HUES64 (cell line): ENCODE measurements at regions not wholly inside any gene's neighbourhood (a gene's known extent, or its start where the extent isn't known, plus 50 kb on each side); places are given as distances from the start of the nearest gene placed in this dataset.

Source experiments
- H3K27ac ChIP-seq: 2 replicates; pipeline ENCODE4 v1.7.0; 2013; ENCODE audit warnings: low read depth, low read length, inconsistent platforms
- H3K27me3 ChIP-seq: 2 replicates; pipeline ENCODE4 v1.6.1; 2013; ENCODE audit warnings: mild to moderate bottlenecking, low read length; ENCODE audit not compliant: insufficient read depth
- H3K36me3 ChIP-seq: 2 replicates; pipeline ENCODE4 v1.6.1; 2013; ENCODE audit warnings: mild to moderate bottlenecking, low read length; ENCODE audit not compliant: insufficient read depth
- H3K4me1 ChIP-seq: 2 replicates; pipeline ENCODE4 v1.6.1; 2013; ENCODE audit warnings: mild to moderate bottlenecking, low read length, moderate library complexity; ENCODE audit not compliant: insufficient read depth
- H3K4me3 ChIP-seq: 2 replicates; pipeline ENCODE4 v1.5.1; 2013; ENCODE audit warnings: mild to moderate bottlenecking, low read length, moderate library complexity
- H3K9ac ChIP-seq: 2 replicates; pipeline ENCODE4 v1.6.1; 2013; ENCODE audit warnings: mild to moderate bottlenecking, low read depth, low read length
- H3K9me3 ChIP-seq: 2 replicates; pipeline ENCODE4 v1.6.1; 2013; ENCODE audit warnings: low read depth, low read length; ENCODE audit not compliant: insufficient read depth
- WGBS: fragments of 150-250, 120-280 bp; methylation state at CpG from one replicate; pipeline ENCODE4 v1.1.7; 2013; ENCODE audit warnings: missing lambda C conversion rate; 5-methylcytosine and 5-hydroxymethylcytosine counted together

DNA sequence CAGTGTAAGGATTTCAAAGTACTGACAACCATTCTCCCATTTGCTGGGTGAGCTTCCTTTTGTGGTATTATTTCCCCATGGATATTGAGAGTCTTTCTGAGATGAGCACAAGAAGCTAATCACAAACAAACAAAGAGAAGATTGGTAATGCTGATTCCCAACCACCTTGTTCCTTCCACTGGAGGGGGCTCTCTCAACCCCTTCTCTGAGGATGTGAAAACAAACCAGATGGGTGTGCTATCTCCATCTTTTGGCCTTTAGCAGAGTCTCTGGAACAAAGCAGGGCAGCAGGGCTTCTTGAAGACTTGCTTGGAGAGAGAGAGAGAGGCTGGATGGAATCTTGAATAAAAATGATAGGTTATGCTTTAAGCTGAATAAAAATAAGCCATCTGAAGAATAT lies 576.7 kb upstream of the ZNF462 start:
- Histone ChIP-seq H3K36me3 (no peaks in the 10 kb centered on the region), H3K9me3 (peaks cover 3% of the 10 kb centered on the region; the same call in 1 of the 2 replicates), H3K27ac (no peak overlapping the region), H3K4me3 (no peak overlapping the region), H3K9ac (no peak overlapping the region), H3K4me1 (peaks cover 12% of the 10 kb centered on the region), H3K27me3 (no peaks in the 10 kb centered on the region)

DNA sequence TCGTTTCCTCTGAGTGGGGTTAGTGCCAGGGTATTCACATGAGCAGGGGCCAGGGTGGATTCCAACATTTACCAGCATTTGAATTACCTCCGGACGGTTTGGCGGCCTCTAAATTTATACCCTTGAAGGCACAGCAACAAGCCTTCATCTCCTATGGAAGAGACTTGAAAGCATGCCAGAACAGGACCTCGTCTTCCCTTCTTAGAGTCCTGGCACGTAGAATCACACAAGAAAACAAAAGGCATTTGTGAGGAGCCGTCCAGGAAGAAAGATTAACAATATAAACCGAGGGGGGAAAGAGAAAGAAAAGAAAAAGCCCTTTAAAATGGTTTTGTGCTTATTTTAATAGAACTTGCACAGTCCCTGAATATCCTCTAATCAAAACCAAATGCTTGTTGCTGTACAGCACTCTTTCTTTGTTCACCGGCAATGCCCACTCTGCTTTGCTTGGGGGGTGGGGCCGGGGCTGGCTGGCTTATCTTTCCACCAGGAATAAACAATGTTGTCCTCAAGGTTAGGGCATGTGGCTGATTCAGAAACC lies 575.8 kb upstream of the ZNF462 start:
- 81% methylated on average over 10 of the region's 10 CpGs for WGBS
- H3K36me3 ChIP-seq: no peaks in the 10 kb centered on the region
- no peak overlapping the region for H3K4me3 ChIP-seq

DNA sequence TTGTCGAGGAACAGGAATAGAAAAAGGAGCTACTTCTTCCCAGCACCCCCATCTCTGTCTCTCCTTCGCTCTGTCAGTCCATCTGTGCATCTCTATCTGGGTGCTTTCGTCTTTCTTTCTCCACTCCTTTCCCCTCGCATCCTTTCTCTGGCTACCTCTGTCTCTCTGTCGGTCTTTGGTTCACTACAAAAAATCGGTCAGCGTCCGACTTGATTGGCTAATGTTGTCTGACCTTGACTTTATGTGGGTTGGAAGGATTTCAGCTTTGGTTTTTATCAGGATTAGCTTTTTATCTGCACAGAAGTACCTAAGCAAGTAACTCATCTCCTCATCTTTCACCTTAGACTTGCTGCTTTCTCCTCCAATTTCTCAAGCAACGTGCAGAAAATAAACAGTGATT lies 575.2 kb upstream of the ZNF462 start:
- H3K27ac ChIP-seq: no peak overlapping the region

More for the DNA sequence above, 575.8 kb upstream of the ZNF462 start:
- Histone ChIP-seq H3K9me3 (no peaks in the 10 kb centered on the region), H3K27me3 (no peaks in the 10 kb centered on the region), H3K9ac (no peak overlapping the region), H3K27ac (no peak overlapping the region), H3K4me1 (peaks cover 12% of the 10 kb centered on the region)

DNA sequence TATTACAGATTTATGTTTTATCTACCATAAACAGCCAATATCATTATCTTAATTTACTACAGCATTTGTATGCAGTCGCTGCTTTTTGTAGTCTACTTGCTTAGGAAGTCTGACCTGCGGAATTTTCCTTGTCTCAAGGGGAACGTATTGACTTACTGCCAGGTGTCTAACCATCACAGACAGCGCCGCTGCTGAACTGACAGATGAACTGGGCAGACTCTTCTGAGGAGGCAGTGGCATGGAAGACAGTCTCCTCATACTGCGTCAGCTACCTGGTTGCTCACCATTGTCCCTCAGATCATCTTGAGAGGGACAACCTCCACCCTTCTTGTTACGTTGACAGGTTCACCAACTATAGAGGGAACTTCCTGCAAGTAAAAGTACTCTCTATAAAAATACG lies 574.3 kb upstream of the ZNF462 start:
- WGBS: 96% methylated on average over 8 of the region's 8 CpGs
- Histone ChIP-seq H3K36me3 (no peaks in the 10 kb centered on the region), H3K9ac (no peak overlapping the region), H3K9me3 (no peaks in the 10 kb centered on the region), H3K27me3 (no peaks in the 10 kb centered on the region), H3K4me3 (no peak overlapping the region), H3K4me1 (peaks cover 12% of the 10 kb centered on the region), H3K27ac (no peak overlapping the region)

More for the DNA sequence above, 575.2 kb upstream of the ZNF462 start:
- H3K36me3 ChIP-seq: no peaks in the 10 kb centered on the region
- no peak overlapping the region for H3K4me3 ChIP-seq
- peaks cover 12% of the 10 kb centered on the region for H3K4me1 ChIP-seq
- no peak overlapping the region for H3K9ac ChIP-seq
- WGBS: 92% methylated on average over 9 of the region's 9 CpGs
- H3K27me3 ChIP-seq: no peaks in the 10 kb centered on the region
- no peaks in the 10 kb centered on the region for H3K9me3 ChIP-seq

DNA sequence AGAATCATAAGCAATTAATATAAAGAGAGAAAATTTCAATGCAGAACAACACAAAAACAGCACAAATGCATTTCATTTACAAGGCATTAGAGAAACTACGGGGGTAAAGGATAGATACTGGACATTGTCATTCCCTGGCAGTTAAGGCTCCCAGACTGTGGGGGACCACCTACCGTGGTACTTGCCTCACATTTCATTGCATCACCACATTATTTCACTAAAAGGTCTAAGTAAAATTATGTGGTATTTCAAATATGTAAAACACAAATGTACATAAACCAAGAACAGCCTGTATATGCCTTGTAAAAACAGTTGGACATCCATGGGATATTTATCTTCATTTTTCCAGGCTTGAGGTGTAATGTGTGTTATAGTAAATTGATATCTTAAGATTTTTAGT lies 571.2 kb upstream of the ZNF462 start:
- H3K27me3 ChIP-seq: no peaks in the 10 kb centered on the region
- H3K9me3 ChIP-seq: no peaks in the 10 kb centered on the region
- WGBS: 76% methylated on average over 2 of the region's 2 CpGs
- peaks cover 8% of the 10 kb centered on the region for H3K4me1 ChIP-seq
- no peaks in the 10 kb centered on the region for H3K36me3 ChIP-seq
- H3K27ac ChIP-seq: no peak overlapping the region
- no peak overlapping the region for H3K9ac ChIP-seq
- H3K4me3 ChIP-seq: no peak overlapping the region

DNA sequence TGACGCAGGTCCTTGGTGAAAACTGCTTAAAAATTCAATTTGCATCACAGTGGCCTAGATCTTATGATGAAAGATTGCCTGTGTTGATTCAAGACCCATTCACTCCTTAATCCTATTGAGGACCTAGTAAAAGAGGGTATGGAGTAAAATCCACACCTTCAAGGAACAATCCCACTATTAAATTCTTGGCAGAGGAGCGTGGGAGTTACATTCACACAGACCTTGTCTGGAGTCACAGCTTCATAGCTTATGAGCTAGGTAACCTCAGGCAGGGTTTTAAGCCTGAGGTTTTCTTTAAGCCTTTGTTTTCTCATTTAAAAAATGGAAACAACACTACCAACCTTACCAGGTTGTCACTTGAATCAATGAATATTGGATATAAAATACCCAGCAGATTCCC lies 566.5 kb upstream of the ZNF462 start:
- no peaks in the 10 kb centered on the region for H3K4me1 ChIP-seq
- no peaks in the 10 kb centered on the region for H3K36me3 ChIP-seq
- H3K27me3 ChIP-seq: no peaks in the 10 kb centered on the region
- WGBS: 92% methylated on average over 2 of the region's 2 CpGs
- H3K4me3 ChIP-seq: no peak overlapping the region
- H3K9me3 ChIP-seq: no peaks in the 10 kb centered on the region
- no peak overlapping the region for H3K9ac ChIP-seq
- no peak overlapping the region for H3K27ac ChIP-seq

DNA sequence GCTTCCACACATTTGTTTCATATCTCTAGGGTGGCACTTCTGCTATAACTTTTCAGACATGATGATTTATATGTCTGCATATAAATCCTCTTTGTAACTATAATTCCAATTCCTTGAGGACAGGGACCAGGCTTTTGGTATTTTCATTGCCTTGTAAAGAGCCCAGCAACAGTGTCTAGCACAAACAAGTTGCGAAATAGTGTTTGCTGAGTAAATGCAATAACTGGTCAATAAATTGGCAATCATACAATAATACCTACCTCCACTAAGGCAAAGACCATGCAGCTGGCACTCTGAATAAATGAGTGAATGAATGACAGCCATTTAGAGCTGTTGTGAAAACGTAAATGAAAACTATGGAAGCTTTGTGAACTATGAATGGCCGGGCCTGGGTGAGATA lies 564.0 kb upstream of the ZNF462 start:
- WGBS: 94% methylated on average over 3 of the region's 3 CpGs
- no peaks in the 10 kb centered on the region for H3K36me3 ChIP-seq
- H3K9me3 ChIP-seq: no peaks in the 10 kb centered on the region
- H3K27ac ChIP-seq: no peak overlapping the region
- H3K4me1 ChIP-seq: no peaks in the 10 kb centered on the region
- no peak overlapping the region for H3K9ac ChIP-seq
- H3K4me3 ChIP-seq: no peak overlapping the region
- H3K27me3 ChIP-seq: no peaks in the 10 kb centered on the region

DNA sequence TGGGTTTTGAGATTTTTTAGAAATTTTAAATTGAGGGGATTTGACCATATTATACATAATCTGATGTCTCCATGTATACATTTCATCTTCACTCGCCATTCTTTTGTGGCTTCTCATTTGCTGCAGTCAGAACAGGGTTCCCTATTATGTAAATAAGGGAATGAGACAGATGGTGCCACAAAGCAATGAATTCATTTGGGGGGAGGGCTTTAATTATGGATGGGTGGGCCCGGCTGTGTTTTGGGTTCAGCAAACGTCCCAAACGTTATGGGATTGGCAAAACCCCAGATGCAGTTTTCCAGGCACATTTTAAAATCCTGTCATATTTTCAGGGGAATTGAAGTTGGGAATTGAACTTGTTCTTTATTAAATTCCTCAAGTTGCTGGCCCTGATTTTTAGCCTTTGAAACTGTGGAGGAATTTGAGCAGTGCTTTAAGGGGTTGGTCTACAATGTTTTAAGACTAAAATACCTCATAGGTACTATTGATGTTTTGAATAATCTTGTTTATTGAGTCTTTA lies 558.5 kb upstream of the ZNF462 start:
- no peaks in the 10 kb centered on the region for H3K9me3 ChIP-seq
- no peaks in the 10 kb centered on the region for H3K27me3 ChIP-seq
- no peak overlapping the region for H3K27ac ChIP-seq
- H3K4me1 ChIP-seq: peaks cover 3% of the 10 kb centered on the region; the same call in 1 of the 2 replicates
- no peaks in the 10 kb centered on the region for H3K36me3 ChIP-seq
- H3K9ac ChIP-seq: no peak overlapping the region
- 96% methylated on average over 4 of the region's 4 CpGs for WGBS
- H3K4me3 ChIP-seq: no peak overlapping the region

DNA sequence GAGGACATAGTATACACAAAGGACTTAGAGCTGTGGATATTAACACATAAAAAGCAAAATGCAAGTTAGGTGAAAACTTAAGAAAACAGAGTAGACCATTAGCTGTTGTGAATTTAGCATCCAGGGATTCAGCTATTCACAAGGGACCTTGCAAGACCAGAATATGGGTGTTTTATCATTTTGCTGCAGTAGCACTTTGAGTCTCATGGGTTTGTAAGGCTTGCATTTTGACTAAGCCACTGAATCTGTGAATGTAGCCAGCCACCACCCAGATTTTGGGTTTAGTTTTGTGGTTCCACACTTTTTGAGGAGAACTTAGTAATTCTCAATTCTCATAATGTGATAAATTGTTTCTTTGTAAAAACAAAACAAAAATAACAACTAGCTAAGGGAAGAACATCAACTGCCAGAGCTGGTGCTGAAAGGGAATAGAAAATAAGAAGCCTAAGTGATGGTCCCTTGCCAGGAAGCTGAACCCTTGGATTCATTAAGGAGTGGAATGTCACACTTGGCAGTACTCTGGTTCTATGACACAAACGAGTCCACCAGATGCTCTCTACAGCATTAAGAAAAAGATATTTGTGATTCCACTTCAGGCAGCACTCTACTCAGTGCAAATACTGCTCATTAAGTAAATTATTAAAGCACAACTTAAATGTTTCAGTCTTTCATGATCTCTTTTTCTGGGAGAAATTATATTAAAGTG lies 557.4 kb upstream of the ZNF462 start:
- WGBS: 56% methylated on average over 1 of the region's 1 CpG
- H3K27me3 ChIP-seq: no peaks in the 10 kb centered on the region
- no peaks in the 10 kb centered on the region for H3K9me3 ChIP-seq
- no peak overlapping the region for H3K4me3 ChIP-seq
- H3K9ac ChIP-seq: no peak overlapping the region
- peaks cover 8% of the 10 kb centered on the region for H3K4me1 ChIP-seq
- H3K36me3 ChIP-seq: no peaks in the 10 kb centered on the region
- H3K27ac ChIP-seq: no peak overlapping the region

DNA sequence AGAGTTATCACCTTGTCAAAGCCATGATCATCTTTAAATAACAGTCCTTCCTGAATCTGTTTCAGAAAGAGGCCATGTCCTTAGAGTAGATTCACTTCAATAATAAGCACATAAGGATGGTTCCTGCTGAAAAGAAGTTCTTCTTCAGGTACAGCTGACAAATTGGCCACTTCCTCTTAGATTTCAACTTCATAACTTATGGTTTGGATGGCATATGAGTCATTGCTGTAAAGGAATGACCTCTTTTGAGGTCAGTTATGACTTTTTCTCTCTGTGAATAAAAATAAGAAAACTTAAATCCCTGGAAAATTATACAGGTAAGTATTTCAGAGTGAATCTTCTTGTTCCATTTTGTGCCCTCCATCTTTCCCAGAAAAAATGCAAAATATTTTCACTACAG lies 555.3 kb upstream of the ZNF462 start:
- H3K4me3 ChIP-seq: no peak overlapping the region
- no peaks in the 10 kb centered on the region for H3K9me3 ChIP-seq
- H3K27ac ChIP-seq: no peak overlapping the region
- H3K36me3 ChIP-seq: no peaks in the 10 kb centered on the region
- H3K4me1 ChIP-seq: peaks cover 12% of the 10 kb centered on the region
- no peak overlapping the region for H3K9ac ChIP-seq
- H3K27me3 ChIP-seq: no peaks in the 10 kb centered on the region

DNA sequence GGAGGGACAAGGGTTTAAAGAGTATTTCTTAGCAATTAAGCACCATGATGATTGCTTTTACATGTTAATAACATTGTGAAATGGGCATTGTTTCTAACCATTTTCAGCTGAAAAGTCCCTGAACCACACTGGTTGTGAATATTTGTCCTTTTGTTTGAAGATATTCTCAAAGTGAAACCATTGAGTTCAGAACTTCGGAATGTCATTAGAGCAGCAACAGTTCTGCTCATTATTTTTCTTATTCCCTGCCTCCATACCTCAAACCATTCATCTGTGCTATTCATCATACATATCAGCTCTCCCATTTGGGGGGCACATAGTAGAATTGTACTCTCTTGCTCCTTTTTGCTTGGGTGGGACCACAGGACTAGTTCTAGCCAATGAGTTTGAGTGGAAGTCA lies 553.0 kb upstream of the ZNF462 start:
- Histone ChIP-seq H3K27me3 (no peaks in the 10 kb centered on the region), H3K27ac (no peak overlapping the region; the same call in 1 of the 2 replicates), H3K4me3 (no peak overlapping the region), H3K36me3 (no peaks in the 10 kb centered on the region), H3K9ac (no peak overlapping the region), H3K9me3 (no peaks in the 10 kb centered on the region), H3K4me1 (peaks cover 12% of the 10 kb centered on the region)
- WGBS: 69% methylated on average over 1 of the region's 1 CpG
